Tibial nerve (tissue), 3 donors: ENCODE measurements at regions not wholly inside any gene's neighbourhood (a gene's known extent, or its start where the extent isn't known, plus 50 kb on each side); places are given as distances from the start of the nearest gene placed in this dataset.

ENCODE experiments used
- EP300 ChIP-seq, 2 donors: sonication (generic); formaldehyde crosslinking; IDR thresholded peaks; one replicate each; pipeline ENCODE4 v1.6.1; 2017; ENCODE audit warnings: antibody characterized with exemption in 2 of 2, mild to moderate bottlenecking in 1 of 2
- POLR2A ChIP-seq, 2 donors: fragments of 450-650 bp; IDR thresholded peaks; one replicate each; pipeline ENCODE4 v1.6.1; 2017; ENCODE audit warnings: antibody characterized with exemption in 2 of 2, mild to moderate bottlenecking in 2 of 2, moderate library complexity in 2 of 2

DNA sequence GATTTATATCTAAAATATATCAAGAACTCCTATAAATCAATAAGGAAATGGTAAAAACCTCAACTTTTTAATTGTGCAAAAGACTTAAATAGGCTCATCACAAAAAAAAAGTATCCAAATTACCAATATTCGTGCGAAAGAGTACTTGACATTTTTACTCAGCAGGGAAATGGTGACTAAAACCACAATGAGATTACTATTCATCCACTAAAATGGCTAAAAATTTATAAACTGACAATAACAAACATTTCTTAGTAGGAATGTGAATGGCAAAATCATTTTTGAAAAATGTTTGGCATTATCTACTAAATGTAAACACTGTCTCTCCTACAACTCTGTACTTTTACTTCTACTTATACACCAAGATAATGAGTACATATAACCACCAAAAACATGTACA lies 184.8 kb upstream of the RND3 start:
- TF ChIP-seq EP300 (IDR thresholded peaks at IDR 0.05), result no peak
- no peak for TF ChIP-seq POLR2A (IDR thresholded peaks at IDR 0.05)
